B cell (primary cell): ENCODE measurements at regions not wholly inside any gene's neighbourhood (a gene's known extent, or its start where the extent isn't known, plus 50 kb on each side); places are given as distances from the start of the nearest gene placed in this dataset.

ENCODE experiments used
- ATAC-seq: fragments of 200-7000 bp; cut with Tn5 transposase; one replicate; pipeline ENCODE4 v1.10.0; 2021; ENCODE audit warnings: low read depth, mild to moderate bottlenecking, moderate number of reproducible peaks, moderate library complexity
- CTCF ChIA-PET: fragments of 350-600 bp; sonication (Branson Sonifier 250); formaldehyde crosslinking; loops from one replicate; lab custom pipeline; 2021; ENCODE audit warnings: antibody characterized with exemption, inconsistent platforms; lab: Charles Lee
- POLR2A ChIA-PET: fragments of 350-600 bp; sonication (Branson Sonifier 250); formaldehyde crosslinking; loops from one replicate; lab custom pipeline; 2021; ENCODE audit warnings: antibody characterized with exemption; lab: Charles Lee
- DNase-seq: peaks from one replicate; pipeline ENCODE4 v3.0.0; 2013
- H2AFZ ChIP-seq: 2 replicates; pipeline ENCODE4 v1.6.1; 2012; ENCODE audit warnings: mild to moderate bottlenecking, low read depth, low read length; ENCODE audit not compliant: insufficient read depth, poor library complexity, severe bottlenecking
- H3K27ac ChIP-seq, 2 donors: 1 replicate in 1 of 2; 2 replicates in 1 of 2; pipeline ENCODE4 v1.5.1; 2012 to 2013; ENCODE audit warnings: low read length in 2 of 2, mild to moderate bottlenecking in 2 of 2, moderate library complexity in 1 of 2
- H3K27me3 ChIP-seq, 4 experiments: fragments of 200-600 bp in 1 of 4; sonication (generic) in 1 of 4; replicated peaks in 1 of 4; 1 replicate in 2 of 4; 2 replicates in 2 of 4; pipeline versions ENCODE4 v1.6.1 to v1.7.0; 2013 to 2016; ENCODE audit warnings: low read length in 3 of 4, mild to moderate bottlenecking in 2 of 4, mixed read lengths in 1 of 4, moderate library complexity in 1 of 4; ENCODE audit not compliant: insufficient read depth in 4 of 4, control insufficient read depth in 3 of 4; ENCODE audit errors: control extremely low read depth in 1 of 4
- H3K36me3 ChIP-seq, 2 experiments: replicated peaks in 1 of 2; 1 replicate in 1 of 2; 2 replicates in 1 of 2; pipeline versions ENCODE4 v1.6.1 to v1.7.1; 2013; ENCODE audit warnings: low read length in 1 of 2; ENCODE audit not compliant: insufficient read depth in 2 of 2, control insufficient read depth in 1 of 2; ENCODE audit errors: control extremely low read depth in 1 of 2, extremely low read depth in 1 of 2
- H3K4me1 ChIP-seq, 2 donors: fragments of 200-600 bp in 1 of 2; sonication (generic) in 1 of 2; 1 replicate in 1 of 2; 2 replicates in 1 of 2; pipeline versions ENCODE4 v1.5.1 to v1.6.1; 2013 to 2017; ENCODE audit warnings: low read length in 2 of 2; ENCODE audit not compliant: control insufficient read depth in 2 of 2, insufficient read depth in 2 of 2
- H3K4me2 ChIP-seq: replicated peaks from 2 replicates; pipeline ENCODE3; 2012; ENCODE audit warnings: mild to moderate bottlenecking, low read depth, low read length; ENCODE audit not compliant: poor library complexity, severe bottlenecking
- H3K4me3 ChIP-seq, 5 experiments: fragments of 200-600 bp in 1 of 5; sonication (generic) in 1 of 5; 1 replicate in 3 of 5; 2 replicates in 2 of 5; pipeline versions ENCODE4 v1.5.1 to v1.7.0; 2011 to 2016; ENCODE audit warnings: low read length in 4 of 5, mild to moderate bottlenecking in 4 of 5, low read depth in 2 of 5, control low read depth in 1 of 5, moderate library complexity in 1 of 5; ENCODE audit not compliant: insufficient read depth in 1 of 5; ENCODE audit errors: control extremely low read depth in 1 of 5, extremely low read depth in 1 of 5
- H3K79me2 ChIP-seq: fragments of 200-600 bp; sonication (generic); one replicate; pipeline ENCODE4 v1.6.0; 2016; ENCODE audit warnings: low read length; ENCODE audit not compliant: control insufficient read depth, insufficient read depth
- H3K9ac ChIP-seq: fragments of 200-600 bp; sonication (generic); 2 replicates; pipeline ENCODE4 v1.6.1; 2017; ENCODE audit warnings: mild to moderate bottlenecking, low read length, moderate library complexity
- H3K9me3 ChIP-seq, 3 donors: one replicate each; pipeline versions ENCODE4 v1.6.1 to v1.7.1; 2013; ENCODE audit warnings: low read length in 2 of 3; ENCODE audit not compliant: control insufficient read depth in 2 of 3, insufficient read depth in 1 of 3; ENCODE audit errors: control extremely low read depth in 1 of 3
- H4K20me1 ChIP-seq: 2 replicates; pipeline ENCODE4 v1.6.0; 2012; ENCODE audit warnings: mild to moderate bottlenecking, low read length; ENCODE audit not compliant: insufficient read depth, control insufficient read depth, poor library complexity, severe bottlenecking
- H3K27ac Mint-ChIP-seq: one replicate; pipeline ENCODE4 v1.8.0; 2021; ENCODE audit warnings: mixed read lengths
- H3K27me3 Mint-ChIP-seq: one replicate; pipeline ENCODE4 v1.8.0; 2021; ENCODE audit warnings: mixed read lengths
- H3K4me1 Mint-ChIP-seq: one replicate; pipeline ENCODE4 v1.8.0; 2021; ENCODE audit warnings: mixed read lengths
- H3K4me3 Mint-ChIP-seq: one replicate; pipeline ENCODE4 v1.8.0; 2021; ENCODE audit warnings: mixed read lengths
- H3K9me3 Mint-ChIP-seq: one replicate; pipeline ENCODE4 v1.8.0; 2022; ENCODE audit warnings: mixed read lengths; ENCODE audit not compliant: insufficient read depth
- EZH2 ChIP-seq: IDR thresholded peaks from 2 replicates; pipeline ENCODE4 v1.6.1; 2012; ENCODE audit warnings: borderline replicate concordance, low read depth, mild to moderate bottlenecking, moderate library complexity, low read length; ENCODE audit not compliant: insufficient read depth, poor library complexity, severe bottlenecking
- WGBS: methylation state at CpG from one replicate; pipeline ENCODE4 v1.1.5; 2013; ENCODE audit warnings: missing lambda C conversion rate; ENCODE audit not compliant: insufficient coverage; 5-methylcytosine and 5-hydroxymethylcytosine counted together
- intact Hi-C: fragments of 100-400 bp; cut with micrococcal nuclease; formaldehyde crosslinking; loops from one replicate; pipeline ENCODE4 v1.10.0; 2022
- TF ChIP-seq, protein P1 (sequence below): fragments of 200-600 bp; IDR thresholded peaks from one replicate; pipeline ENCODE4 v1.8.0; 2022; ENCODE audit warnings: antibody characterized with exemption, mild to moderate bottlenecking

- Mint-ChIP-seq H3K9me3 (peaks cover 5% of the 10 kb centered on the region), H3K4me1 (no peaks in the 10 kb centered on the region), H3K27me3 (no peaks in the 10 kb centered on the region), H3K4me3 (no peak overlapping the region), H3K27ac (no peak overlapping the region)
- POLR2A ChIA-PET: no interaction called here
- no peak overlapping the region for H3K9ac ChIP-seq
- H3K4me3 ChIP-seq: no peak overlapping the region
- no peaks in the 10 kb centered on the region for H3K27me3 ChIP-seq
- no peak for ATAC-seq
- no peaks in the 10 kb centered on the region for H3K4me1 ChIP-seq
- no peaks in the 10 kb centered on the region for H3K36me3 ChIP-seq
- H2AFZ ChIP-seq: no peak overlapping the region
- TF ChIP-seq, protein P1, sequence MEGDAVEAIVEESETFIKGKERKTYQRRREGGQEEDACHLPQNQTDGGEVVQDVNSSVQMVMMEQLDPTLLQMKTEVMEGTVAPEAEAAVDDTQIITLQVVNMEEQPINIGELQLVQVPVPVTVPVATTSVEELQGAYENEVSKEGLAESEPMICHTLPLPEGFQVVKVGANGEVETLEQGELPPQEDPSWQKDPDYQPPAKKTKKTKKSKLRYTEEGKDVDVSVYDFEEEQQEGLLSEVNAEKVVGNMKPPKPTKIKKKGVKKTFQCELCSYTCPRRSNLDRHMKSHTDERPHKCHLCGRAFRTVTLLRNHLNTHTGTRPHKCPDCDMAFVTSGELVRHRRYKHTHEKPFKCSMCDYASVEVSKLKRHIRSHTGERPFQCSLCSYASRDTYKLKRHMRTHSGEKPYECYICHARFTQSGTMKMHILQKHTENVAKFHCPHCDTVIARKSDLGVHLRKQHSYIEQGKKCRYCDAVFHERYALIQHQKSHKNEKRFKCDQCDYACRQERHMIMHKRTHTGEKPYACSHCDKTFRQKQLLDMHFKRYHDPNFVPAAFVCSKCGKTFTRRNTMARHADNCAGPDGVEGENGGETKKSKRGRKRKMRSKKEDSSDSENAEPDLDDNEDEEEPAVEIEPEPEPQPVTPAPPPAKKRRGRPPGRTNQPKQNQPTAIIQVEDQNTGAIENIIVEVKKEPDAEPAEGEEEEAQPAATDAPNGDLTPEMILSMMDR: no peak
- no peak for TF ChIP-seq EZH2
- H3K79me2 ChIP-seq: no peaks in the 10 kb centered on the region
- no peak overlapping the region for H3K4me2 ChIP-seq
- 0% methylated on average over 1 of the region's 2 CpGs for WGBS
- H3K9me3 ChIP-seq: peaks cover 0 to 9% (median 3%) of the 10 kb centered on the region in 3 donors
- CTCF ChIA-PET: no interaction called here
- intact Hi-C loops: no loop called here
- no peaks in the 10 kb centered on the region for H4K20me1 ChIP-seq
- no peak for DNase-seq
- no peak overlapping the region for H3K27ac ChIP-seq
These were observed 909.6 kb downstream of the VRK1 start for GRCh38 chr14:97706819-97707218.

GRCh38 chr14:97707603-97708002, 910.4 kb downstream of the VRK1 start:
- Mint-ChIP-seq H3K4me1 (no peaks in the 10 kb centered on the region), H3K27ac (no peak overlapping the region), H3K4me3 (no peak overlapping the region), H3K9me3 (peaks cover 5% of the 10 kb centered on the region), H3K27me3 (no peaks in the 10 kb centered on the region)
- DNase-seq (no peak), ATAC-seq (no peak)
- Histone ChIP-seq H3K36me3 (no peaks in the 10 kb centered on the region), H3K4me3 (no peak overlapping the region), H2AFZ (no peak overlapping the region), H3K27me3 (no peaks in the 10 kb centered on the region), H3K27ac (no peak overlapping the region), H3K9ac (no peak overlapping the region), H3K4me2 (no peak overlapping the region), H3K79me2 (no peaks in the 10 kb centered on the region), H3K9me3 (peaks cover 0 to 6% (median 3%) of the 10 kb centered on the region in 3 donors), H4K20me1 (no peaks in the 10 kb centered on the region), H3K4me1 (no peaks in the 10 kb centered on the region)
- intact Hi-C loops: no loop called here
- 6% methylated on average over 3 of the region's 6 CpGs for WGBS
- ChIA-PET CTCF (no interaction called here), POLR2A (no interaction called here)
- TF ChIP-seq EZH2: no peak
- TF ChIP-seq, protein P1: no peak
